NOMO-1 treated with dmso at 0.1 percent for 144 hours (cell line): ENCODE measurements at regions not wholly inside any gene's neighbourhood (a gene's known extent, or its start where the extent isn't known, plus 50 kb on each side); places are given as distances from the start of the nearest gene placed in this dataset.
A peak's percentile ranks its signal among the peaks of the same experiment; 100 is the strongest.

ENCODE experiments used
- DNase-seq: peaks from one replicate; lab custom pipeline; 2025; ENCODE audit not compliant: unreplicated experiment; lab: John Stamatoyannopoulos, UW

DNA sequence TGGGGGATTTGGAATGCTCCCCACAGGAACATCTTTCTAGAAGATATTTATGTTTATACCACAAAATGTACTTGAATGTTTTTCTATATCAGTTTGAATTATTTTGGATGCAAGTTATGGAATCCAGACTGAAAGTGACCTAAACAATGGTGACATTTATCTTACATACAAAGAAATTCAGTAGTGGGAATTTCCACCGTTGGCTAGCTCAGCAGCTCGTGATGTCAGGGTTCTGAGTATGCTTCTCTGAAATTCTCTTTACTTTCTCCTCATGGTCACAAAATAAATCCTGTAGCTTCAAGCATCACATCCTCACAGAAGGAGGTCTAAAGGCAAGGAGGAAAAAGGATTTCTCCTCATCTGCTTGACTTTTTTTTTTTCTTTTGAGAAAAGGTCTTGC, 105.3 kb downstream of the AKAIN1 start:
- no peak for DNase-seq

DNA sequence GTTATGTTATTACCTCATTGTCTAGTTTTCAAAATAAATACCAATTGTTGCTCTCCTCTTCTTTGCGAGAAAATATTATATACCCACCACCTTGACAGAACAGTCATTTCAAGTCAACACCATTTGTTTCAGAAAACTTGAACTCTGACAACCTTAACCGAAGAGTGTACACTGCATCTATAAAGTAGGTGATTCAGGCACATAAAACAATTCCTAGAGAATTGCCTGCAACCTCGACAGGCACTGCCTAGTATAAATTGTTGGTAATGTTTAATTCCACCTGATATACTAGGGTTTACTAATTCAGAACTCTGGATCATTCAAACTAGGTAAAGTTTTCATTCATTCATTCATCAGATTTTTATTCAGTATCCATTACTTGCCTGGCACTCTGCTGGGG, 121.8 kb downstream of the AKAIN1 start:
- no peak for DNase-seq

DNA sequence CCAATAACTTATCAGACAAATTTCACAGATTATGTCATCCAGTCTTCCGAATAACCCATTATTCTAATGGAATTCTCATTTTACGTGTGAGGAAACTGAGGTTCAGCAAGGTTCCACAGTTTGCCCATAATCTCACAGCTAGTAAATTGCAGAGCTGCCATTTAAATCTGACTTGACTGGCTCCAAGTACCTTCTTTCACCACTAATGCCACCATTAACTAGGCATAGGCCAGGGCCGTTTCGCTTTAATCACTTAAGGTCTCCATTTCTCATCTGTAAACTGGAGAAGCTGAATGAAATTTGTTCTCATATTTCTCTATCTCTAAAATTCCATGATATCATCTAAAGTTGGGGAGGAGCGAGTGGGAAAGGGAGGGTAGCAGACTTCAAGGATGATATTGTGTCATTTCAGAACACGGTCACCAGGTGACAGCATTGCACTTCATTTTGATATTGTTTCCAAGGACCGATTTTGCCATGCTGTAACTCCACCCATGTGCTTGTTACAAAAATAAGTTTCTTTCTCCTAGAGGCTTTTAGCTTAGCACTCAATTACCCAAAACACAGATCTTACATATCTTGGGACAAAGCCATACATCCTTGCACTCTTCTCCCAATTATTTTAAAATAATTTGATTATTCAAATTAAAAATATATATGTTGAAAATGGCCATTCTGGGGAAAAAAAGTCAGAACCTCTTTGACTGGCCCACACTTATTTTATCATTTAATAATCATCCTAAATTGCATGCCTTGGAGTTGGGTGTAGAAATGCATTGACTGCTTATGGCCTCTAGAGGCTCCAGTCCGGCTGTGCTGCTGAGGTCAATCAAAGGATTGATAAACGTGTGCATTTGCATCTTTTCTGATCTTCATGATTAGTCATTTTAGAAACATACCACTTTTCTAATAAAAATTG, 123.8 kb downstream of the AKAIN1 start:
- peak; percentile 4 for DNase-seq

DNA sequence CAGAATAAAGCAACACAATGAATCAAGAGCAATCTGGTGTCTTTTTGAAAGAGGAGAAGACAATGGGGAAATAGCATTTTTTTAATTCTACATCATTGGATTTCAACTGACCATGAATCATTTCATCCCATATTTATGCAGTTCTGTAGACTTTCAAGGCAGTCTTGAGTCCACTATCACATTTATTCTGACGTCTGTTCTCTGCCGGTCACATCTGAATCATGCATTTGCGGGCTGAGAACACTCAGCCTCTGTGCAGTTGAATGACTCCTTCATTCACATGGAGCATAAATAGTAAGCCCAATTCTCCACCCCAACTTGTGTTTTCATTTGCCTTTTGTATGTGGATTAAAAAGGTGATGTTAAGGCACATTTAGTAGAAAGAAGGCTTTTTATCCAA, 128.2 kb downstream of the AKAIN1 start:
- no peak for DNase-seq

DNA sequence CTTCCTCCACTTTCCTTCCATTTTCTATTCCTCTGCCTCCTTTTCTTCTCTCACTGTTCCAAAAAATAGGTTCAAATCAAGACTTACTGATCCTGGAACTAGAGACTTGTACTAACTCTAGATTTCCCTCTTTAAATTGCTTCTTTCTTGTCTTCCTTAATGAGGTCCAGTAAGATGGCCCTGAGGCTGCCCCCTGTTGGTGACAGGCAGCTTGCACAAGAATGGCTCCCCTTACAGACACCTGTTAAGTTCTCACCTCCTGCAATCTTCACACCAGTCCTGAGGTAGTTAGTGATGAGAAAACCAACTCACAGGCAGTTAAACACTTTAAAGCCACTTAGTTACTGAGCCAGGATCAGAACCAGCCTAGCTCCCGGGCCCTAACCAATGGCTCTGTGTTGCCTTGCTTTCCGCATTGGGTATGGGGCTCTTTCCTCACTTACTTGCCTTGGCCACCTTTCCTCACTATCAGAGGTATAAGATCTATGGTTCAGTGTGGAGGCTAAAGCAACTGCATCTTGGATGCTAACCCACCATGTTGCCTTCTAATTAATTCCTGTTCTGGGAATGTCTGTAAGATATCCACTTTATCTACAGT, 130.6 kb downstream of the AKAIN1 start:
- DNase-seq = no peak

DNA sequence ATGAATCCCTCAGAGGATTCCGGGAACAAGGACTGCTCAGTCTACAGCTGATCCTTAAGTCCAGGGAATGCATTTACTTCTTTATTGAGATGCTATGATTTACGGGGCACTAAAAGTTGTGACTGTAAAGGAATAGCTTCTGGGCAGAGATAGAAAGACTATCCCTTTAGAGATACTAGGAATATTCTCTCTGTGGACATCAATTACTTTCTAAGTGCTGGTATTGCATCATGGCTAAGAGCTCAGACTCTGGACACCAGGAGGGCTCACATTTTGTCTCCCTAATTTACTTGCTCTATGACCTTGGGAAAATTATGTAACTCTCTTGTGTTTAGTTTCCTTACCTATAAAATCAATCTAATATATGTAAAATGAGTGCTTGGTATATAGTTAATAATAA, 131.4 kb downstream of the AKAIN1 start:
- no peak for DNase-seq

DNA sequence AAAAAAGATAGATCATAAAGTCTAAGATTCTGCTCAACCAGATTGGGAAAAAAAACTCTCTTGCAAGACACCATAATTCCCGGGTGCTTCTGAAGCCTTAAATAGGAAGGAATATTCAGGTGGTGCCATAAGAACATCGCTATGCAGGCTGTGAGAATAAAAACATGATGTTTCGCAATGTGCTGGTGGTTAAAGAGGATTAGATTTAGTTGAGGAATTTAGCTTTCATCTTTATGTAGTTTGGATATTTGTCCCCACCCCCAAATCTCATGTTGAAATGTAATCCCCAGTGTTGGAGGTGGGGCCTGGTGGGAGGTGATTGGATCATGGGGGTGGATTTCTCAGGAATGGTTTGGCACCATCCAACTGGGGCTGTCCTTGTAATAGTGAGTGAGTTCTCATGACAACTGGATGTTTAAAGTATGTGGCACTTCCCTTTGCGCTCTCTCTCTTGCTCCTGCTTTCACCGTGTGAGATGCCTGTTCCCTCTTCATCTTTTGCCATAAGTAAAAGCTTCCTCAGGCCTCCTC, 132.2 kb downstream of the AKAIN1 start:
- DNase-seq = no peak

DNA sequence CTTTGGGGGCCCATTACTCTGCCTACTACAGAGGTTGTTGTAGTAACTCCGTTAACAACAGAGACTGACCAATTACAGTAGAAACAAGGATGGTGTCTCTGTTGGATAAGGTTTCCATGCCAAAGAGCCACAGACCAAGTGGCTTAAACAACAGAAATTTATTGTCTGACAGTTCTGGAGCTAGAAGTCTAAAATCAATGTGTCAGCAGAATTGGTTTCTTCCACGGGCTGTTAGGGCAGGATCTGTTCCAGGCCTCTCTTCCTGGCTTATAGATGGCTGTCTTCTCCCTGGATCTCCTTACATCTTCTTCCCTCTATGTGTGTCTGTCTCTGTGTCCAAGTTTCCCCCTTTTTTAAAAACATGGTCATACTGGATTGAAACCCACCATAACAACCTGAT, 135.3 kb downstream of the AKAIN1 start:
- no peak for DNase-seq

DNA sequence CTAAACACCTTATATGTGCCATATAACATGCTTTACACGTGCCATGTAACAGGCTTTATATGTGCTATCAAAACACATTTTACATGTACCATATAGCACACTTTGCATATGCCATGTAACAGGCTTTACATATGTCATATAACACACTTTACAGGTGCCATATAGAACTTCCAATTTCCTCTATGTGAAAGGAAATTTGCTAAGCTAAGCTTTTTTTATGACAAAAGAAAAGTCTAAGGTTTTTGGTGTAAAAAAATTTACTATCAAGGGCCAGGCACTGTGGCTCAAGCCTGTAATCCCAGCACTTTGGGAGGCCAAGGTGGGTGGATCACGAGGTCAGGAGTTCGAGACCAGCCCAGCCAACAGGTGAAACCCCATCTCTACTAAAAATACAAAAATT, 136.5 kb downstream of the AKAIN1 start:
- no peak for DNase-seq

DNA sequence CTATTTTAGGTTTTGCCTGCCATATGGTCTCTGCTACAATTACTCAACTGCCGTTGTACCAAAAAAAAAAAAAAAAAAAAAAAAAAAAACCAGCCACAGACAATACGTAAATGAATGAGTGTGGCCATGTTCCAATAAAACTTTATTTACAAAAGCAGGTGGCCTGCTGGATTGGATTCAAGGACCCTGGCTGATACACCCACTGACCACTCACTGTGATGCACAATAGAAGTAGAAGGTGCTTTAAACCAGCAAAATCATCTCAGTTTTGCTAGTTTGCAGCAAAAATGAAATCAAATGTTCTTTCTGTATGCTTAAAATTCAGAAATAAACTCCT, 137.4 kb downstream of the AKAIN1 start:
- DNase-seq = no peak

DNA sequence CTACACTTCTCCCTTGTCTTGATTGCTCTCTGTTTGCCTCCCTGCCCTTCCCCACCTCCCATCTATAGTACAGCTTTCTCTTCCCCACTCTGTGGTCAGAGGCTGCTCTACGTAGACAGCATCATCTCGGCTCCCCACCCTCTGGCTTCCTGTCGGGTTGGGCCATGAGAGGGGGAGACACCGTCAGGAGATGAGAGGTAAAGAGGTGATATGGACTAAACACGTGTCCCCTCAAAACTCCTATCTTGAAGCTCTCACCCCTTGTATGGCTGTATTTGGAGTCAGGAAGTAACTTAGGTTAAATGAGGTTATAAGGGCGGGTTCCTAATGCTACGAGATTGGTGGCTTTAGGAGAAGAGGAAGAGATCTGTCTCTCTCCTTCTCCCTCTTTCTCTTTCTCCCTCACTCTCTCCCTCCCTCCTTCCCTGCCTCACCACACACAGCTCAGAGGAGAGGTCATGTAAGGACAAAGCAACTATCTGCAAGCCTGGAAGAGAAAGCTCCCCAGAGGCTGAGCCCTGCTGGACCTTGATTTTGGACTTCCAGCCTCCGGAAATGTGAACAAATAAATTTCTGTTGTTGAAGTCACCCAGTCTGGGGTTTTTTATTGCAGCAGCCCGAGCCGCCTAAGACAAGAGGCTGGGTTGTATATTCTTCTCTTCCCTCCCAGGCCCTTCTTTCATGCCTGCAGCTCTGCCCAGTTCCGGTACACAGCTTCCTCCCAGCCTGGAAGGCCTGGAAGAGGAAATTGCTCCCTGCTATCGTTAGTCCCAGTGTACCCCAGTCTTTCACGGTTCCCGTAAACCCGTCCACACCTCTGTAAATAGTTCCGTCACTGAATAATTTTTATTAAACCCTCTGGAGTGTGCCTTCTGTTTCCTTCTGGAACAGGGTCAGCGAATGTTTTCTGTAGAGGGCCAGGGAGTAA, 138.0 kb downstream of the AKAIN1 start:
- DNase-seq = peak; percentile 52

DNA sequence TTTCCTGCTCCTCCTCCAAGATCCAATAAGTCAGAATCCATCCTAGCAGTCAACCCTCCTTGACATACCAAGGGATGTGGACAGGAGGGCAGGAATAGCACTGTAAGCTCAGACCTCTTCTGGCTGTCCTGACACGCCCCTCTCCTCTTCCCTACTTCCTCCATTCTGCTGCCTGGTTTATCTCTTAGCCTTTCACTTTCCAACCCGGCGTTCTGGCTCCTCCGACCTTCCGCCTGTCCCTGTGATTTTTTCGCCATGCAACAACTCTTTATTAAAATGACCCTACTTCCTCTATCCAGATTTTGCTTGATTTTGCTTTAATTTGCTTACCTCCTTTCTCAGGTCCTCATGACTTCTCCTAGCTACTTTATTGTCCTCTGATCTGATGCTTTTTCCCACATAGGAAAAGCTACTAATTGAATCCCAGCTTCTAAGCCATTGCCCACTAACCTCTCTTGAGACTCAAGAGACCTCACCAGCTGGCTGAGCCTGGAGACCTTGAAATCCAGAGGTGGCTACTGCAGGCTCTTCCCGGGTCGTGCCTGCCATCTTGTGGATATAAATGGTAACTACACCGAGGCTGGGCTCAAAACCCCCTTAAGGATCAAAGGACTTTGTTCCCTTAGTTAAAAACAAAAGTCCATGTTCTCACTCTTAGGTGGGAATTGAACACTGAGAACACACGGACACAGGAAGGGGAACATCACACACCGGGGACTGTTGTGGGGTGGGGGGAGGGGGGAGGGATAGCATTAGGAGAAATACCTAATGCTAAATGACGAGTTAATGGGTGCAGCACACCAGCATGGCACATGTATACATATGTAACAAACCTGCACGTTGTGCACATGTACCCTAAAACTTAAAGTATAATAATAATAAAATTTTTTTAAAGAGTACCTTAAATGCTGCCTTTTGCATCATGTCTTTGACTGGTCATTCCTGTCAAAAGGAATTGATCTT, 139.4 kb downstream of the AKAIN1 start:
- peak; percentile 15 for DNase-seq

DNA sequence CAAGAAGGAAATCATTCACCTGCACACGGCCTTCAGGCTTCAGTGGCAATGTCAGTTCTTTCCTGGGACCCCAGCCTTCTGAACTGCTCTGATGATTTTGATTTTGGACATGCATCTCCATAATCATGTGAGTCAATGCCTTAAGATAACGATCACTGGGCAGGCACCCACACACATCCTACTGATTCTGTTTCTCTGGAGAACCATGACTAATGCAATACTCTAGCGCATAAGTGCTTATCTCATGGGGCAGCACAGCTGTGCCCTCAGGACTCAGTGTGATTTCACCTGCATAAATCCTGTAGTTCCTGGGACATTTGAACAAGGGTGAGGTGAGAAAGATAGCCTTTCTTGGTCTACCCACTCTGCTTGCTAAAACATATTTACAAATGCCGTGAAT, 144.6 kb downstream of the AKAIN1 start:
- DNase-seq = no peak

DNA sequence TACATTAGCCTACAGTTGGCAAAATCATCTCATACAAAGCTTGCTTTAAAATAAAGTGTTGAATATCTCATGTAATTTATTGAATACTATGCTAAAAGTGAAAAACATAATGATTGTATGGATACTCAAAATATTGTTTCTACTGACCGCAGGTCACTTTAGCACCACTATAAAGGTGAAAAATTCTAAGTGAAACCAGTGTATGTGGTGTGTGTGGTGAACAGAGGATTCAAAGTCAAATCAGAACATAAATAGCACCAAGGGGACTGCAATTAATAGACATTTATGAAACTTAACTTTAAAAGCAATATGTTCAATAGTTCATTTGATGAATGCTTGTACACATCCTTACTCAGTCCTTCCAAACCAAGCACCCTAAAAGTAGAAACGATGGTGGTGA, 145.8 kb downstream of the AKAIN1 start:
- DNase-seq = no peak

DNA sequence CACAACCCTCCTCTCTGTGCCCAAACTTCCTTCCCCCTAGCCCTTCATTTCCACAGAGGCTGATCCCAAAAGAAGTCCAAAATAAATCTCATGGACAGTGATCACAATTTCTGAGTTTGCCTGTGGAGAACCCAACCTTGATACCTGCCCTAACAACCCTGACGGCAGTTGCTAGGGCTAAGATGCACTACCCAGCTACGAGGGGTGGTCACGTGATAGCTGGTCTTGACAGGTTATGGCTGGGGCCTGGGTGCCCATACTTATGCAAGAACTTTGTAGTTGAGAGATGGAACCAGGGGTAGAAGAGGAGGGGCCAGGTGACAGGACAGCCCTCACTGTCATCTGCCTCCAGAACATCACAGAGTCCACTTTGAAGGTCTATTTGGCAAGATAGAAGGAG, 147.9 kb downstream of the AKAIN1 start:
- DNase-seq = no peak

DNA sequence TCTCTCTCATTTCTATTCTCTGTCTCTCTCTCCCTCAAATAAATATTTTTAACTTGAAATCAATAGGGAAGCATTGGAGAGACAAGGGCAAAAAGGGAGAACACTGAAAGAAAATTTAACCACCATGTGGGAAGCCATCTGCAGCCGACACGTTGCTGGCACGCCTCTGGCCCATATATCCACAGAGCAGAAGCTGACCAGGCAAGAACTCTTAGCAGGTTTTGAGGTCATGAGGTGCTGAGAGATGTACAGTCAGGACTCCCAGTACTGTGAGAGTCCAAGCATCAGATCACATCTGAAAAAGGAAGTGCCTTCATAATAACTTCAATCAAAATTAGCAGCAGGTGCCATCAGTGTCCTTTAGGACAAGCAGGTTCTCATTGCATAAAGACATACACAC, 156.6 kb downstream of the AKAIN1 start:
- DNase-seq = no peak

DNA sequence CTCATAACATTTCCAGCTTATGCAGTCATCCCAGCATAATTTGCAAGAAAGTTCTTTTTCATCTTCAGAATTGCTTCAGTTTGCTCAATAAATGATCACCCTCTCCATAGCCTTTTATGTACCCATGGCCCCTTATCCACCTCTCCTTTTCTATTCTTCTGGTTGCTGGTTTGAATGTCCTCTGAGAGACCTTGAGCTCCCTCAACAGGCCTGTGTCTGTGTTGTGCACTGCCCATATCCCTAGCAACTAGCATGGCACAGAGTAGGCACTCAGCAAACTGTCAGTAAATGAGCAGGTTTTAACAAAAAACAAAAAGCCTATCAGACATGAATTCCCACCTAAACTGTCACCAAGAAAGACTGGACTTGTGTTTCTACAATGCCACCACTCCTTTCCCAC, 160.5 kb downstream of the AKAIN1 start:
- no peak for DNase-seq

DNA sequence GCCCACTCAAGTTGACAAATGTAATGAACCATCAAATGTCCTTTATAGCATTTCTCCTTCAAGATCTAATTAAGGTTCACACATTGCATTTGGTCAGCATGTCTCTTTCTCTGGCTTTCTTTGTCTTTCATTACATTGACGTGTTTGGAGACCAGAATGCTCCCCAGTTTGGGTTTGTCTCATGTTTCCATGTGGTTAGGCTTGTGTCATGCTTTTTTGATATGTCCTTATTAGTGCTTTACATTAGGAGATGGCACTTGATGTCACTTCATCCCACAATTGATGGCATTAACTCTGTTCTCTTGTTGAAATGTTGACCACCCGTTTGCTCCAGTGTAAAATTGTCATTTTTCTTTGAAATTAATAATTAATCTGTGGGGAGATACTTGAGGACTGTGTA, 165.8 kb downstream of the AKAIN1 start:
- no peak for DNase-seq

DNA sequence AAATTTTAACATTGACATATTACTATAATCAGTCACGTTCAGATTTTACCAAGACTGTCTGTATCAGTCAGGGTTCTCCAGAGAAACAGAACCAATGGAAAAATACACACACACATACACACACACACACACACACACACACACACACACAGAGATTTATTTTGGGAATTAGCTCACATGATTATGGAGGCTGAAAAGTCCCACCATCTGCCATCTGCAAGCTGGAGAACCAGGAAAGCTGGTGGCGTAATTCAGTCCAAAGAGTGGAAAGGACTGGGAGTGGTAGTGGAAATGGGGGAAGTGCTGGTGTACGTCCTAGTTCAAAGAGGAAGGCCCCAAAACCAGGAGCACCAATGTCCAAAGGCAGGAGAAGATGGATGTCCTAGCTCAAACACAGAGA, 166.4 kb downstream of the AKAIN1 start:
- no peak for DNase-seq

DNA sequence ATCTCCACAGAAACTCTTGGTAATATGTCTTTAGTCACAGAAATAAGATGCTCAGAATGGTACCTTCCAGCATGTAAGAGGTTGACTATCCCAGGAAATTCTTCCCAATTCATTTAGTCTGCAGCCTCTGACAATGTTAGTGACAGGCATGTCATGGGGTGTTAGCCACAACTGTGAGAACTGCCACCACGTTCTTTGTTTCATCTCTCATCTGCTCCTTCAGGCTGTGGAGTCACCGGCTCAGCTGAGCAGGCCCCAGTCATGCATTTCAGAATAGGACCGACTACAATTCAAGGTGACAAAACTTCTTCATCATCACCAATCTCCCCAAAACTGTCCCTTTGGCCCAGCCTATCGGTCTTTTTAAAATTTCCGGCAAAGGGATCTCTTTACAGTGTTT, 167.5 kb downstream of the AKAIN1 start:
- no peak for DNase-seq
